WTC11 (cell line): ENCODE measurements at regions not wholly inside any gene's neighbourhood (a gene's known extent, or its start where the extent isn't known, plus 50 kb on each side); places are given as distances from the start of the nearest gene placed in this dataset.
"Not testable (repeated sequence)": the region's sequence is repeated elsewhere in the genome, so short reads cannot be mapped to it uniquely, and the experiment has no call there.

Experiments used
- ATAC-seq: fragments of 200-7000 bp; cut with Tn5 transposase; 2 replicates; pipeline ENCODE4 v1.10.0; 2021; ENCODE audit warnings: mild to moderate bottlenecking, moderate library complexity
- CTCF ChIA-PET: fragments of 300-600 bp; sonication (Branson Sonifier 250); formaldehyde crosslinking; loops from one replicate; lab custom pipeline; 2021; ENCODE audit warnings: antibody characterized with exemption; lab: Charles Lee
- POLR2A ChIA-PET: fragments of 350-600 bp; sonication (Branson Sonifier 250); formaldehyde crosslinking; loops from one replicate; lab custom pipeline; 2021; ENCODE audit warnings: antibody characterized with exemption; lab: Charles Lee
- DNase-seq: peaks from one replicate; pipeline ENCODE4 v3.0.0; 2021; ENCODE audit warnings: low spot score
- H3K27ac Mint-ChIP-seq: 2 replicates; pipeline ENCODE4 v1.8.0; 2021; ENCODE audit warnings: mixed read lengths
- H3K27me3 Mint-ChIP-seq: 2 replicates; pipeline ENCODE4 v1.8.0; 2021; ENCODE audit warnings: low read depth, mild to moderate bottlenecking, moderate library complexity, mixed read lengths
- H3K36me3 Mint-ChIP-seq: 2 replicates; pipeline ENCODE4 v1.8.0; 2021; ENCODE audit warnings: mixed read lengths
- H3K4me1 Mint-ChIP-seq: 2 replicates; pipeline ENCODE4 v1.8.0; 2022; ENCODE audit warnings: mixed read lengths
- H3K4me3 Mint-ChIP-seq: 2 replicates; pipeline ENCODE4 v1.8.0; 2021; ENCODE audit warnings: mild to moderate bottlenecking, moderate library complexity, mixed read lengths
- H3K9me3 Mint-ChIP-seq: 2 replicates; pipeline ENCODE4 v1.8.0; 2021; ENCODE audit warnings: mixed read lengths
- CREB1 ChIP-seq: sonication (generic); formaldehyde crosslinking; IDR thresholded peaks from 2 replicates; pipeline ENCODE4 v1.8.0; 2023; ENCODE audit warnings: mild to moderate bottlenecking, missing genetic modification reagents
- ETV6 ChIP-seq: sonication (generic); formaldehyde crosslinking; IDR thresholded peaks from 2 replicates; pipeline ENCODE4 v1.8.1; 2022; ENCODE audit warnings: mild to moderate bottlenecking, missing genetic modification reagents
- FOXJ3 ChIP-seq: sonication (generic); formaldehyde crosslinking; IDR thresholded peaks from 2 replicates; pipeline ENCODE4 v1.9.0; 2021; ENCODE audit warnings: missing genetic modification reagents, mild to moderate bottlenecking, borderline replicate concordance
- GTF2I ChIP-seq: fragments of 250-450 bp; sonication (Bioruptor Pico); conservative IDR thresholded peaks from 2 replicates; pipeline ENCODE4 v1.4.0; 2021; ENCODE audit warnings: mild to moderate bottlenecking
- MAX ChIP-seq: sonication (generic); formaldehyde crosslinking; IDR thresholded peaks from 2 replicates; pipeline ENCODE4 v1.8.0; 2022; ENCODE audit warnings: mild to moderate bottlenecking, missing genetic modification reagents
- NFYB ChIP-seq: sonication (generic); formaldehyde crosslinking; conservative IDR thresholded peaks from 2 replicates; pipeline ENCODE4 v1.8.0; 2022; ENCODE audit warnings: low read depth, missing genetic modification reagents
- SP1 ChIP-seq: sonication (generic); formaldehyde crosslinking; conservative IDR thresholded peaks from 2 replicates; pipeline ENCODE4 v1.8.1; 2022; ENCODE audit warnings: missing genetic modification reagents
- ZBTB21 ChIP-seq: sonication (generic); formaldehyde crosslinking; IDR thresholded peaks from 2 replicates; pipeline ENCODE4 v1.8.1; 2023; ENCODE audit warnings: mild to moderate bottlenecking, missing genetic modification reagents, borderline replicate concordance
- ZNF121 ChIP-seq: sonication (generic); formaldehyde crosslinking; IDR thresholded peaks from 2 replicates; pipeline ENCODE4 v1.8.0; 2023; ENCODE audit warnings: missing genetic modification reagents
- ZNF281 ChIP-seq: sonication (generic); formaldehyde crosslinking; IDR thresholded peaks from 2 replicates; pipeline ENCODE4 v1.8.0; 2023; ENCODE audit warnings: mild to moderate bottlenecking, missing genetic modification reagents
- TF ChIP-seq, protein P1 (sequence below): sonication (generic); formaldehyde crosslinking; IDR thresholded peaks from 2 replicates; pipeline ENCODE4 v1.8.0; 2023; ENCODE audit warnings: missing genetic modification reagents, mild to moderate bottlenecking, borderline replicate concordance
- TF ChIP-seq, protein P2 (sequence below): sonication (generic); formaldehyde crosslinking; IDR thresholded peaks from 2 replicates; pipeline ENCODE4 v1.8.1; 2022; ENCODE audit warnings: missing genetic modification reagents, borderline replicate concordance

GRCh38 chr20:28602403-28603217 lies 2654.9 kb upstream of the DEFB115 start (continued):
- TF ChIP-seq, protein P1, sequence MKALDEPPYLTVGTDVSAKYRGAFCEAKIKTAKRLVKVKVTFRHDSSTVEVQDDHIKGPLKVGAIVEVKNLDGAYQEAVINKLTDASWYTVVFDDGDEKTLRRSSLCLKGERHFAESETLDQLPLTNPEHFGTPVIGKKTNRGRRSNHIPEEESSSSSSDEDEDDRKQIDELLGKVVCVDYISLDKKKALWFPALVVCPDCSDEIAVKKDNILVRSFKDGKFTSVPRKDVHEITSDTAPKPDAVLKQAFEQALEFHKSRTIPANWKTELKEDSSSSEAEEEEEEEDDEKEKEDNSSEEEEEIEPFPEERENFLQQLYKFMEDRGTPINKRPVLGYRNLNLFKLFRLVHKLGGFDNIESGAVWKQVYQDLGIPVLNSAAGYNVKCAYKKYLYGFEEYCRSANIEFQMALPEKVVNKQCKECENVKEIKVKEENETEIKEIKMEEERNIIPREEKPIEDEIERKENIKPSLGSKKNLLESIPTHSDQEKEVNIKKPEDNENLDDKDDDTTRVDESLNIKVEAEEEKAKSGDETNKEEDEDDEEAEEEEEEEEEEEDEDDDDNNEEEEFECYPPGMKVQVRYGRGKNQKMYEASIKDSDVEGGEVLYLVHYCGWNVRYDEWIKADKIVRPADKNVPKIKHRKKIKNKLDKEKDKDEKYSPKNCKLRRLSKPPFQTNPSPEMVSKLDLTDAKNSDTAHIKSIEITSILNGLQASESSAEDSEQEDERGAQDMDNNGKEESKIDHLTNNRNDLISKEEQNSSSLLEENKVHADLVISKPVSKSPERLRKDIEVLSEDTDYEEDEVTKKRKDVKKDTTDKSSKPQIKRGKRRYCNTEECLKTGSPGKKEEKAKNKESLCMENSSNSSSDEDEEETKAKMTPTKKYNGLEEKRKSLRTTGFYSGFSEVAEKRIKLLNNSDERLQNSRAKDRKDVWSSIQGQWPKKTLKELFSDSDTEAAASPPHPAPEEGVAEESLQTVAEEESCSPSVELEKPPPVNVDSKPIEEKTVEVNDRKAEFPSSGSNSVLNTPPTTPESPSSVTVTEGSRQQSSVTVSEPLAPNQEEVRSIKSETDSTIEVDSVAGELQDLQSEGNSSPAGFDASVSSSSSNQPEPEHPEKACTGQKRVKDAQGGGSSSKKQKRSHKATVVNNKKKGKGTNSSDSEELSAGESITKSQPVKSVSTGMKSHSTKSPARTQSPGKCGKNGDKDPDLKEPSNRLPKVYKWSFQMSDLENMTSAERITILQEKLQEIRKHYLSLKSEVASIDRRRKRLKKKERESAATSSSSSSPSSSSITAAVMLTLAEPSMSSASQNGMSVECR (CRISPR knock-in tag), result 0 out of 2 replicates have a peak, but pooled peaks have one; percentile 61
- peak; percentile 81 for TF ChIP-seq MAX (CRISPR knock-in tag)
- 0 out of 2 replicates have a peak, but pooled peaks have one; percentile 14 for TF ChIP-seq ZBTB21 (CRISPR knock-in tag)

DNA sequence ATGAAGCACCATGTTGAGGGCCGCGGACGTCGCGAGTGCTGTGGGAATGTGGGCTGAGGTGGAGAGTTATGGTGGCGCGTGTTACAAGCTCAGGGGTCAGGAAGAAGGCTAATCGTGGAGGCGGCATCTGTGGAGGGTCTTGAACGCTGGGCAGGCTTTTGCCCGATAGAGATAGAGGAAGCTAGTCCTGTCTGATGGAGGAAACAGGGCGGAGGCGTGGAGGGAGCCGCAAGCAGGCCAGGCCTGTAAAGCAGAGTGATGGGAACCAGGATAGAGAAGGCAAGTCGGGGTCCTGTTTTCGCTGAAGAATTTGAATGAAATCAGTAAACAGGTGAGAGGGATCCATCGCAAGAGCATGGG lies 2654.3 kb upstream of the DEFB115 start:
- TF ChIP-seq ZNF121 (CRISPR knock-in tag), result peak; percentile 87
- peak; percentile 10; the same call in 1 of the 2 replicates for TF ChIP-seq MAX (CRISPR knock-in tag)
- TF ChIP-seq, all 79 proteins: peak for 2; not testable (repeated sequence) for 77
- peaks cover 10% of the 10 kb centered on the region for H3K4me1 Mint-ChIP-seq
- H3K27me3 Mint-ChIP-seq, DNase-seq, H3K36me3 Mint-ChIP-seq, ATAC-seq, POLR2A ChIA-PET: not testable (repeated sequence)
- peak overlapping the region; percentile 66; the same call in 1 of the 2 replicates for H3K27ac Mint-ChIP-seq
- peaks cover 18% of the 10 kb centered on the region for H3K9me3 Mint-ChIP-seq
- CTCF ChIA-PET, result interaction anchor here (1.4 kb wide), 1 partner anchor 9 kb away, joined by 3 read pairs; no protein-coding TSS in a partner anchor
- peak overlapping the region; percentile 96 for H3K4me3 Mint-ChIP-seq

GRCh38 chr20:28616354-28616753 lies 2641.1 kb upstream of the DEFB115 start:
- H3K9me3 Mint-ChIP-seq, result peaks cover 79% of the 10 kb centered on the region
- TF ChIP-seq FOXJ3 (CRISPR knock-in tag) (no peak), GTF2I (no peak), SP1 (CRISPR knock-in tag) (no peak), ETV6 (no peak), NFYB (CRISPR knock-in tag) (no peak), ZNF281 (CRISPR knock-in tag) (no peak), CREB1 (CRISPR knock-in tag) (no peak)
- TF ChIP-seq, protein P2, sequence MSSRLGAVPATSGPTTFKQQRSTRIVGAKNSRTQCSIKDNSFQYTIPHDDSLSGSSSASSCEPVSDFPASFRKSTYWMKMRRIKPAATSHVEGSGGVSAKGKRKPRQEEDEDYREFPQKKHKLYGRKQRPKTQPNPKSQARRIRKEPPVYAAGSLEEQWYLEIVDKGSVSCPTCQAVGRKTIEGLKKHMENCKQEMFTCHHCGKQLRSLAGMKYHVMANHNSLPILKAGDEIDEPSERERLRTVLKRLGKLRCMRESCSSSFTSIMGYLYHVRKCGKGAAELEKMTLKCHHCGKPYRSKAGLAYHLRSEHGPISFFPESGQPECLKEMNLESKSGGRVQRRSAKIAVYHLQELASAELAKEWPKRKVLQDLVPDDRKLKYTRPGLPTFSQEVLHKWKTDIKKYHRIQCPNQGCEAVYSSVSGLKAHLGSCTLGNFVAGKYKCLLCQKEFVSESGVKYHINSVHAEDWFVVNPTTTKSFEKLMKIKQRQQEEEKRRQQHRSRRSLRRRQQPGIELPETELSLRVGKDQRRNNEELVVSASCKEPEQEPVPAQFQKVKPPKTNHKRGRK, result no peak
- TF ChIP-seq, all 79 proteins: peak for 0
- ATAC-seq (no peak), DNase-seq (no peak)
- Mint-ChIP-seq H3K36me3 (peaks cover 53% of the 10 kb centered on the region), H3K27me3 (peaks cover 10% of the 10 kb centered on the region), H3K27ac (no peak overlapping the region), H3K4me1 (no peaks in the 10 kb centered on the region), H3K4me3 (no peak overlapping the region)
- CTCF ChIA-PET, result no interaction called here
- POLR2A ChIA-PET, result no interaction called here

DNA sequence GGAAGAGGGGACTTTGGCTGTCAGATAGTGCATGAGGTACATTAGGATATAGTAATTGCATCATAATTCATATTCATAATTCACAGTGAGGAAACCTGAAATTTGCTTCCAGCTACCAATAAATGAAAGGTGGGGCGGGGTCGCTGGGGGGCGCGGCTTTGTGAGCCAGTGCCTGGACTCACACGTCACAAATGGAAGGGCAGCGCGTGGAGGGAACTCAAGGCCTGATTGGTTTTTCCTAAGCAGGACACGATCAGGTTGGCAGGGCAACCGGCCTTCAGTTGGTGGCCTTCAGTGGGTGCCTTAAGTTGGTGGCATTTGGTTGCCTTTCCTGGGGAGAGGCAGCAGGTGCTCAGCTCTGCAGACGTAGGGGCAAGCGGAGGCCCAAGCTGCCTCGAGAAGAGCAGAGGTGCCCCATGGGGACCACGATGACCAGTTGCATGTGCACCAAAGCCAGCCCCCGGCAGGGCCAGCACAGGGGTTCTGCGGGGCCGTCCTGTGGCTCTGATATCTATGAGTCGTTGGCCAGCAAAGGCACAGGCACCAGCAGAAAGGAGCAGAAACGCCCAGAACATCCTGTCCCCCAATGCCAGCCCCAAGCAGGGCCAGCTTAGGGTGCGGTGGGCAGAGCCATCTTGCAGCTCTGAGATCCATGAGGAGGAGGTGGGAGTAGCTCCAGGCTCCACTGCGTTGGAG lies 2637.4 kb upstream of the DEFB115 start:
- not testable (repeated sequence) for H3K27me3 Mint-ChIP-seq

More for the DNA sequence above, 2637.4 kb upstream of the DEFB115 start:
- Mint-ChIP-seq H3K36me3 (peaks cover 27% of the 10 kb centered on the region), H3K9me3 (peaks cover 54% of the 10 kb centered on the region)
- POLR2A ChIA-PET, ATAC-seq, H3K4me1 Mint-ChIP-seq, DNase-seq, H3K27ac Mint-ChIP-seq, H3K4me3 Mint-ChIP-seq, CTCF ChIA-PET: not testable (repeated sequence)
